Muscle of back (tissue), 3 donors: ENCODE measurements at regions not wholly inside any gene's neighbourhood (a gene's known extent, or its start where the extent isn't known, plus 50 kb on each side); places are given as distances from the start of the nearest gene placed in this dataset.
A peak's percentile ranks its signal among the peaks of the same experiment; 100 is the strongest.
"Not testable (repeated sequence)": the region's sequence is repeated elsewhere in the genome, so short reads cannot be mapped to it uniquely, and the experiment has no call there.

Experiments
- DNase-seq, 3 donors: peaks; one replicate each; pipeline versions ENCODE4 v3.0.0 to v3.0.0-alpha.2; 2013

GRCh38 chr21:35204850-35205541 is 155.9 kb upstream of the RUNX1 start:
- DNase-seq = peak; percentile 88 to 96 (median 92)

- DNase-seq = no peak
These were observed 155.0 kb upstream of the RUNX1 start for GRCh38 chr21:35204125-35204524.

GRCh38 chr21:35203093-35203977 is 154.2 kb upstream of the RUNX1 start:
- peak in 2 of 3 donors; percentile 61 to 68 for DNase-seq

GRCh38 chr21:35202431-35202830 is 153.3 kb upstream of the RUNX1 start:
- no peak for DNase-seq

GRCh38 chr21:35201799-35202198 is 152.7 kb upstream of the RUNX1 start:
- DNase-seq = no peak

GRCh38 chr21:35201288-35201687 is 152.2 kb upstream of the RUNX1 start:
- no peak for DNase-seq

- no peak for DNase-seq
These were observed 150.6 kb upstream of the RUNX1 start for GRCh38 chr21:35199733-35200015.

- DNase-seq = no peak
These were observed 150.1 kb upstream of the RUNX1 start for GRCh38 chr21:35198982-35199732.

- no peak for DNase-seq
These were observed 149.5 kb upstream of the RUNX1 start for GRCh38 chr21:35198565-35198964.

- DNase-seq = peak in 2 of 3 donors; percentile 78 to 92
These were observed 148.9 kb upstream of the RUNX1 start for GRCh38 chr21:35197992-35198431.

- DNase-seq = no peak
These were observed 148.1 kb upstream of the RUNX1 start for GRCh38 chr21:35197191-35197590.

GRCh38 chr21:35196128-35196527 is 147.0 kb upstream of the RUNX1 start:
- no peak for DNase-seq

- no peak for DNase-seq
These were observed 146.1 kb upstream of the RUNX1 start for GRCh38 chr21:35195232-35195631.

GRCh38 chr21:35191754-35192153 is 142.7 kb upstream of the RUNX1 start:
- DNase-seq = no peak

GRCh38 chr21:35191128-35191527 is 142.0 kb upstream of the RUNX1 start:
- DNase-seq = no peak

- no peak for DNase-seq
These were observed 141.1 kb upstream of the RUNX1 start for GRCh38 chr21:35190201-35190701.

- DNase-seq = peak; percentile 55 to 87 (median 75)
These were observed 140.2 kb upstream of the RUNX1 start for GRCh38 chr21:35189077-35189863.

GRCh38 chr21:35183389-35183788 is 134.3 kb upstream of the RUNX1 start:
- DNase-seq = not testable (repeated sequence)

GRCh38 chr21:35179990-35180540 is 131.0 kb upstream of the RUNX1 start:
- DNase-seq = peak in 1 of 3 donors; percentile 56

- peak; percentile 38 to 62 (median 57) for DNase-seq
These were observed 129.7 kb upstream of the RUNX1 start for GRCh38 chr21:35178827-35179226.

GRCh38 chr21:35178098-35178497 is 129.0 kb upstream of the RUNX1 start:
- DNase-seq = no peak
